Keratinocyte (primary cell): ENCODE measurements at regions not wholly inside any gene's neighbourhood (a gene's known extent, or its start where the extent isn't known, plus 50 kb on each side); places are given as distances from the start of the nearest gene placed in this dataset.

Experiments
- DNase-seq: peaks from one replicate; pipeline ENCODE4 v3.0.0-alpha.2; 2011; ENCODE audit warnings: low read depth, missing footprints, low spot score
- FAIRE-seq: peaks from 2 replicates; lab custom pipeline; 2011; peaks lifted over from hg19 to GRCh38; lab: Jason Lieb, UNC
- H2AFZ ChIP-seq: 2 replicates; pipeline ENCODE4 v1.6.0; 2012; ENCODE audit warnings: low read length, control low read depth, inconsistent platforms; ENCODE audit not compliant: control insufficient read depth
- H3K27ac ChIP-seq: 2 replicates; pipeline ENCODE4 v1.5.1; 2011; ENCODE audit warnings: low read length; ENCODE audit not compliant: control insufficient read depth, insufficient read depth
- H3K27me3 ChIP-seq: 3 replicates; pipeline ENCODE4 v1.6.0; 2011; ENCODE audit warnings: low read length; ENCODE audit not compliant: control insufficient read depth, insufficient read depth; ENCODE audit errors: extremely low read depth
- H3K36me3 ChIP-seq, 2 experiments: 2 replicates in 1 of 2; 3 replicates in 1 of 2; pipeline ENCODE4 v1.5.1; 2011; ENCODE audit warnings: low read length in 2 of 2, mild to moderate bottlenecking in 1 of 2; ENCODE audit not compliant: control insufficient read depth in 2 of 2, insufficient read depth in 2 of 2; ENCODE audit errors: extremely low read depth in 1 of 2
- H3K4me1 ChIP-seq: 3 replicates; pipeline ENCODE4 v1.5.1; 2011; ENCODE audit warnings: low read length; ENCODE audit not compliant: control insufficient read depth, insufficient read depth; ENCODE audit errors: extremely low read depth
- H3K4me2 ChIP-seq: 3 replicates; pipeline ENCODE4 v1.6.0; 2011; ENCODE audit warnings: low read depth, low read length; ENCODE audit not compliant: control insufficient read depth, insufficient read depth; ENCODE audit errors: extremely low read depth
- H3K4me3 ChIP-seq, 3 experiments: fragments of 200-600 bp in 1 of 3; sonication (generic) in 1 of 3; 2 replicates in 2 of 3; 3 replicates in 1 of 3; pipeline ENCODE4 v1.5.1; 2011 to 2016; ENCODE audit warnings: low read length in 3 of 3, mild to moderate bottlenecking in 3 of 3, control low read depth in 2 of 3, inconsistent platforms in 1 of 3, low read depth in 1 of 3, mixed read lengths in 1 of 3, mixed run types in 1 of 3, moderate library complexity in 1 of 3; ENCODE audit not compliant: control insufficient read depth in 2 of 3, insufficient read depth in 2 of 3; ENCODE audit errors: extremely low read depth in 1 of 3
- H3K79me2 ChIP-seq: 2 replicates; pipeline ENCODE4 v1.6.0; 2012; ENCODE audit warnings: low read length; ENCODE audit not compliant: control insufficient read depth, insufficient read depth
- H3K9ac ChIP-seq: 3 replicates; pipeline ENCODE4 v1.6.0; 2011; ENCODE audit warnings: low read length; ENCODE audit not compliant: control insufficient read depth, insufficient read depth; ENCODE audit errors: extremely low read depth
- H3K9me1 ChIP-seq: 3 replicates; pipeline ENCODE4 v1.6.0; 2011; ENCODE audit warnings: low read length; ENCODE audit not compliant: control insufficient read depth, insufficient read depth; ENCODE audit errors: extremely low read depth
- H3K9me3 ChIP-seq: 2 replicates; pipeline ENCODE4 v1.5.1; 2012; ENCODE audit warnings: low read depth, low read length; ENCODE audit not compliant: control insufficient read depth
- H4K20me1 ChIP-seq: 3 replicates; pipeline ENCODE4 v1.6.0; 2011; ENCODE audit warnings: low read length; ENCODE audit not compliant: control insufficient read depth, insufficient read depth; ENCODE audit errors: extremely low read depth
- EZH2 ChIP-seq: IDR thresholded peaks from one replicate; pipeline ENCODE4 v1.6.1; 2012; ENCODE audit warnings: inconsistent platforms, mild to moderate bottlenecking, low read length, moderate library complexity
- dilution Hi-C: fragments of 300-500 bp; cut with MboI; formaldehyde crosslinking; loops from one replicate; pipeline ENCODE4 v1.7.0; 2020; ENCODE audit warnings: low sequenced_read_pairs; ENCODE audit not compliant: extremely low pct_ligation_motif_present
- TF ChIP-seq, protein P1 (sequence below), 3 experiments: IDR thresholded peaks in 1 of 3; conservative IDR thresholded peaks in 1 of 3; optimal IDR thresholded peaks in 1 of 3; 2 replicates in 2 of 3; 3 replicates in 1 of 3; pipeline versions ENCODE3 to v1.5.1; 2011; ENCODE audit warnings: low read length in 3 of 3, mild to moderate bottlenecking in 3 of 3, moderate library complexity in 2 of 3, control low read depth in 1 of 3, inconsistent platforms in 1 of 3; ENCODE audit not compliant: insufficient read depth in 2 of 3; ENCODE audit errors: extremely low read depth in 1 of 3

DNA sequence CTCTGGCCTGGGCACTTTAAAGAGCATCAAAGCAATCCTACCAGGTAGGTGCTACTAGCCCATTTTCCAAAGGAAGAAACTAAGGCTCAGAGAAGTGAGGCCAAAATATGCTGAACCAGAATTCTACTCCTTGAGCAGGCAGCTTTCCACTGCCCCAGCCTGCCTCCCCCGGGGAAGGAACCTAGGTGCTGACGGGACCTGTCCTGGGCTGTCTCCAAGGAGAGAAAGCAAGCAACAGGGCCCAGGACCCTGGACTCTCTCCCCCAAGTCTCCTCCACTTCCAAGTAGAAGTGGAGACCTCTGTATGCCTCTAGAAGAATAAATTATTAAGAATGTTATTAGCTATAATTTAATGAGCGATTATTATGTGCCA is 159.5 kb downstream of the MRPL14 start:
- FAIRE-seq: no peak
- Histone ChIP-seq H3K36me3 (no peaks in the 10 kb centered on the region), H3K4me2 (no peak overlapping the region), H4K20me1 (no peaks in the 10 kb centered on the region), H3K4me1 (peaks cover 25% of the 10 kb centered on the region), H3K9me1 (no peaks in the 10 kb centered on the region), H3K4me3 (no peak overlapping the region), H3K27ac (no peak overlapping the region), H3K79me2 (no peaks in the 10 kb centered on the region), H2AFZ (no peak overlapping the region), H3K9ac (no peak overlapping the region), H3K9me3 (no peaks in the 10 kb centered on the region), H3K27me3 (no peaks in the 10 kb centered on the region)
- dilution Hi-C loops: no loop called here
- DNase-seq: no peak
- TF ChIP-seq, protein P1, sequence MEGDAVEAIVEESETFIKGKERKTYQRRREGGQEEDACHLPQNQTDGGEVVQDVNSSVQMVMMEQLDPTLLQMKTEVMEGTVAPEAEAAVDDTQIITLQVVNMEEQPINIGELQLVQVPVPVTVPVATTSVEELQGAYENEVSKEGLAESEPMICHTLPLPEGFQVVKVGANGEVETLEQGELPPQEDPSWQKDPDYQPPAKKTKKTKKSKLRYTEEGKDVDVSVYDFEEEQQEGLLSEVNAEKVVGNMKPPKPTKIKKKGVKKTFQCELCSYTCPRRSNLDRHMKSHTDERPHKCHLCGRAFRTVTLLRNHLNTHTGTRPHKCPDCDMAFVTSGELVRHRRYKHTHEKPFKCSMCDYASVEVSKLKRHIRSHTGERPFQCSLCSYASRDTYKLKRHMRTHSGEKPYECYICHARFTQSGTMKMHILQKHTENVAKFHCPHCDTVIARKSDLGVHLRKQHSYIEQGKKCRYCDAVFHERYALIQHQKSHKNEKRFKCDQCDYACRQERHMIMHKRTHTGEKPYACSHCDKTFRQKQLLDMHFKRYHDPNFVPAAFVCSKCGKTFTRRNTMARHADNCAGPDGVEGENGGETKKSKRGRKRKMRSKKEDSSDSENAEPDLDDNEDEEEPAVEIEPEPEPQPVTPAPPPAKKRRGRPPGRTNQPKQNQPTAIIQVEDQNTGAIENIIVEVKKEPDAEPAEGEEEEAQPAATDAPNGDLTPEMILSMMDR (optimal IDR thresholded peaks at IDR 0.05 in 1 of 3, IDR thresholded peaks at IDR 0.05 in 1 of 3, conservative IDR thresholded peaks at IDR 0.05 in 1 of 3; ENCODE audit: extremely low read depth in 1 of 3, insufficient read depth in 2 of 3, low read length in 3 of 3): no peak
- TF ChIP-seq EZH2: no peak

- Histone ChIP-seq H2AFZ (no peak overlapping the region), H3K27ac (no peak overlapping the region), H3K9ac (no peak overlapping the region), H3K4me3 (no peak overlapping the region), H3K9me3 (no peaks in the 10 kb centered on the region), H4K20me1 (no peaks in the 10 kb centered on the region), H3K36me3 (no peaks in the 10 kb centered on the region), H3K27me3 (no peaks in the 10 kb centered on the region), H3K4me1 (peaks cover 19% of the 10 kb centered on the region), H3K4me2 (no peak overlapping the region), H3K9me1 (no peaks in the 10 kb centered on the region), H3K79me2 (no peaks in the 10 kb centered on the region)
- dilution Hi-C loops: no loop called here
- no peak for TF ChIP-seq EZH2
- TF ChIP-seq, protein P1 (optimal IDR thresholded peaks at IDR 0.05 in 1 of 3, IDR thresholded peaks at IDR 0.05 in 1 of 3, conservative IDR thresholded peaks at IDR 0.05 in 1 of 3; ENCODE audit: extremely low read depth in 1 of 3, insufficient read depth in 2 of 3, low read length in 3 of 3): no peak
- no peak for DNase-seq
- FAIRE-seq: no peak
Observed at GRCh38 chr6:43966853-43967718, 160.2 kb downstream of the MRPL14 start.
